Smooth muscle cell (in vitro differentiated cells): ENCODE measurements at regions not wholly inside any gene's neighbourhood (a gene's known extent, or its start where the extent isn't known, plus 50 kb on each side); places are given as distances from the start of the nearest gene placed in this dataset.

ENCODE experiments used
- DNase-seq: peaks from one replicate; lab custom pipeline; 2025; ENCODE audit not compliant: unreplicated experiment; lab: John Stamatoyannopoulos, UW
- H2AFZ ChIP-seq: fragments of 200-600 bp; sonication (generic); 2 replicates; pipeline ENCODE4 v1.6.0; 2016; ENCODE audit warnings: antibody characterized with exemption, low read depth, mild to moderate bottlenecking
- H3F3A ChIP-seq: fragments of 200-600 bp; sonication (generic); 2 replicates; pipeline ENCODE4 v1.6.0; 2017; ENCODE audit warnings: antibody characterized with exemption, low read depth
- H3K27ac ChIP-seq: fragments of 200-600 bp; sonication (generic); 2 replicates; pipeline ENCODE4 v1.5.1; 2016; ENCODE audit warnings: low read depth, mild to moderate bottlenecking
- H3K27me3 ChIP-seq: fragments of 200-600 bp; sonication (generic); 2 replicates; pipeline ENCODE4 v1.6.1; 2016; ENCODE audit warnings: low read depth, mild to moderate bottlenecking
- H3K36me3 ChIP-seq: fragments of 200-600 bp; sonication (generic); 2 replicates; pipeline ENCODE4 v1.5.1; 2016; ENCODE audit warnings: low read depth
- H3K4me1 ChIP-seq: fragments of 200-600 bp; sonication (generic); 2 replicates; pipeline ENCODE4 v1.5.1; 2016; ENCODE audit warnings: low read depth
- H3K4me2 ChIP-seq: fragments of 200-600 bp; sonication (generic); 2 replicates; pipeline ENCODE4 v1.6.0; 2016; ENCODE audit warnings: mild to moderate bottlenecking
- H3K4me3 ChIP-seq: fragments of 200-600 bp; sonication (generic); 2 replicates; pipeline ENCODE4 v1.5.1; 2016; ENCODE audit warnings: mild to moderate bottlenecking
- H3K79me2 ChIP-seq: fragments of 200-600 bp; sonication (generic); 2 replicates; pipeline ENCODE4 v1.6.0; 2016; ENCODE audit warnings: low read depth, mild to moderate bottlenecking
- H3K9ac ChIP-seq: fragments of 200-600 bp; sonication (generic); 2 replicates; pipeline ENCODE4 v1.6.0; 2016; ENCODE audit warnings: low read depth
- H3K9me3 ChIP-seq: fragments of 200-600 bp; sonication (generic); replicated peaks from 2 replicates; pipeline ENCODE4 v1.5.1; 2016; ENCODE audit warnings: low read depth
- H4K20me1 ChIP-seq: fragments of 200-600 bp; sonication (generic); 2 replicates; pipeline ENCODE4 v1.6.0; 2016; ENCODE audit warnings: low read depth
- WGBS: methylation state at CpG from one replicate; pipeline ENCODE4 v1.1.7; 2016; ENCODE audit warnings: low lambda C conversion rate; 5-methylcytosine and 5-hydroxymethylcytosine counted together
- TF ChIP-seq, protein P1 (sequence below): fragments of 200-600 bp; sonication (generic); IDR thresholded peaks from 2 replicates; pipeline ENCODE4 v1.5.1; 2017; ENCODE audit warnings: borderline replicate concordance, mild to moderate bottlenecking, antibody characterized with exemption; ENCODE audit not compliant: insufficient read depth, poor library complexity, severe bottlenecking

DNA sequence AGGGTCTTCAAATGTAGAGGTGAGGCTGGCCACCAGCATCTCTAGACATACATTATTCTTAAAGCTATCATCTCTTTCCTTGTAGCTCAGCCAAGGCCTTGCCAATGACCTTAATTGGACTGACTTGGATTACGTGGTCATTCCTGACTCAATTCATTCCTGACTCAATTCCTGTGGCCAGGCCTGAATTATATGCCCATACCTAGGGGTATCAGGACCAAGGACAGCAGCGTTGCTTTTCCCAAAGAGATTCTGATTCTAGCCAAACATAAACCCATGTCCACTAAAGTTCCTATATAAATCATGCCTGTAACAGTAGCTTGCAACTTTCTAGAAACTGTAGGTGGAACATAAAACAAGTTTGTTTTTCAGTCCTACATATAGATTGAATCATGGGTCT is 231.7 kb downstream of the ARL6IP6 start:
- Histone ChIP-seq H3K4me1 (no peaks in the 10 kb centered on the region), H3F3A (no peaks in the 10 kb centered on the region), H3K27me3 (no peaks in the 10 kb centered on the region), H3K27ac (no peak overlapping the region), H4K20me1 (no peaks in the 10 kb centered on the region), H3K9ac (no peak overlapping the region), H3K4me2 (no peak overlapping the region), H3K36me3 (no peaks in the 10 kb centered on the region), H3K9me3 (no peaks in the 10 kb centered on the region), H2AFZ (no peak overlapping the region), H3K4me3 (no peak overlapping the region), H3K79me2 (no peaks in the 10 kb centered on the region)
- no peak for DNase-seq
- 41% methylated on average over 2 of the region's 2 CpGs for WGBS
- TF ChIP-seq, protein P1, sequence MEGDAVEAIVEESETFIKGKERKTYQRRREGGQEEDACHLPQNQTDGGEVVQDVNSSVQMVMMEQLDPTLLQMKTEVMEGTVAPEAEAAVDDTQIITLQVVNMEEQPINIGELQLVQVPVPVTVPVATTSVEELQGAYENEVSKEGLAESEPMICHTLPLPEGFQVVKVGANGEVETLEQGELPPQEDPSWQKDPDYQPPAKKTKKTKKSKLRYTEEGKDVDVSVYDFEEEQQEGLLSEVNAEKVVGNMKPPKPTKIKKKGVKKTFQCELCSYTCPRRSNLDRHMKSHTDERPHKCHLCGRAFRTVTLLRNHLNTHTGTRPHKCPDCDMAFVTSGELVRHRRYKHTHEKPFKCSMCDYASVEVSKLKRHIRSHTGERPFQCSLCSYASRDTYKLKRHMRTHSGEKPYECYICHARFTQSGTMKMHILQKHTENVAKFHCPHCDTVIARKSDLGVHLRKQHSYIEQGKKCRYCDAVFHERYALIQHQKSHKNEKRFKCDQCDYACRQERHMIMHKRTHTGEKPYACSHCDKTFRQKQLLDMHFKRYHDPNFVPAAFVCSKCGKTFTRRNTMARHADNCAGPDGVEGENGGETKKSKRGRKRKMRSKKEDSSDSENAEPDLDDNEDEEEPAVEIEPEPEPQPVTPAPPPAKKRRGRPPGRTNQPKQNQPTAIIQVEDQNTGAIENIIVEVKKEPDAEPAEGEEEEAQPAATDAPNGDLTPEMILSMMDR: no peak

DNA sequence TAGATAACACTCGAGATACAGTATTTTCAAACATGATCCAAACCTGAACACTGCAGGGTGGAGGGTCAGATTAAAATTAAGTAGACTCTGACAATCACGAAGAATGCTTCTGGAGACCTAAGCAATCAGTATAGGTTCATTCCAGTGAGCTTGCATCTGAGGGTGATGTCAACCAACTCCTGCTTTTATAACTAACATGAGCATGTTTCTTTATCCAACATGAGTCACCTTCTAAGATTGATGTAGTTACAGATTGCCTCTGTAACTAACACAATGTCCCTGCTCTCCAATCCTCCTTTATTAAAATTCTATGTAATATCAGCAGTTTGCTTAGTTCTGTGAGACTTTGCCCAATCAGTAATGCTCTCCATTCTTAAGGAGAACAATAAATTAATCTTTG is 225.7 kb downstream of the ARL6IP6 start:
- 78% methylated on average over 2 of the region's 2 CpGs for WGBS
- H3K36me3 ChIP-seq: no peaks in the 10 kb centered on the region
- H3K4me3 ChIP-seq: no peak overlapping the region
- H3K27ac ChIP-seq: no peak overlapping the region
- H4K20me1 ChIP-seq: no peaks in the 10 kb centered on the region
- H3F3A ChIP-seq: no peaks in the 10 kb centered on the region
- H3K4me2 ChIP-seq: no peak overlapping the region
- no peaks in the 10 kb centered on the region for H3K27me3 ChIP-seq
- TF ChIP-seq, protein P1: no peak
- no peak overlapping the region for H3K9ac ChIP-seq
- no peaks in the 10 kb centered on the region for H3K79me2 ChIP-seq
- H2AFZ ChIP-seq: no peak overlapping the region
- no peaks in the 10 kb centered on the region for H3K4me1 ChIP-seq
- no peak for DNase-seq
- no peaks in the 10 kb centered on the region for H3K9me3 ChIP-seq

DNA sequence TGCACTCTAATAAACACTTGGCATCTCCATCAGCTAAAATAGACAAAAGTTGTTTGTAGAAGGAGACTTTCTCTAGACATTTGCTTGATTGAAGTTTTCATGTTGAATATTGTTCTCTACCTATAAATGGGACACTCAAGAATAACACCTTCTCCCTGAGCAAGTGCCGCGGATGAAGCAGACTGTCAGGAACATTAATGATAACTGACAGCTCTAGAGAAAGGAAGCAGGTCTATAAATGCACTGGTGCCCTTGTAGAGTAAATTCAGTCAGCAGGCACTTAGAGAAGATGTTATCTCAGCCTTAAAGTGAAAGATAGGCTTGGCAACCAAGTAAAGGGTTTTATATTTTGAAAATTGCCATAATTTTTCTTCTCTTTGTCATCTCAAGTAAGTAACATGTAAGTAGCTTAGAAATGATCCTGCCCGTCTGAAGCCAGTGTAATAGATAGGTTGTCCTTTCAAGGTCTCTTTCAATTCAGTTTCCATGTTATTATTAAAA is 224.6 kb downstream of the ARL6IP6 start:
- Histone ChIP-seq H2AFZ (no peak overlapping the region), H3K79me2 (no peaks in the 10 kb centered on the region), H3K9me3 (no peaks in the 10 kb centered on the region), H3K27ac (no peak overlapping the region), H3K4me2 (no peak overlapping the region), H3K27me3 (no peaks in the 10 kb centered on the region), H3F3A (no peaks in the 10 kb centered on the region), H3K4me3 (no peak overlapping the region), H3K9ac (no peak overlapping the region), H3K36me3 (no peaks in the 10 kb centered on the region), H3K4me1 (no peaks in the 10 kb centered on the region), H4K20me1 (no peaks in the 10 kb centered on the region)
- 66% methylated on average over 3 of the region's 3 CpGs for WGBS
- no peak for DNase-seq
- TF ChIP-seq, protein P1: no peak

DNA sequence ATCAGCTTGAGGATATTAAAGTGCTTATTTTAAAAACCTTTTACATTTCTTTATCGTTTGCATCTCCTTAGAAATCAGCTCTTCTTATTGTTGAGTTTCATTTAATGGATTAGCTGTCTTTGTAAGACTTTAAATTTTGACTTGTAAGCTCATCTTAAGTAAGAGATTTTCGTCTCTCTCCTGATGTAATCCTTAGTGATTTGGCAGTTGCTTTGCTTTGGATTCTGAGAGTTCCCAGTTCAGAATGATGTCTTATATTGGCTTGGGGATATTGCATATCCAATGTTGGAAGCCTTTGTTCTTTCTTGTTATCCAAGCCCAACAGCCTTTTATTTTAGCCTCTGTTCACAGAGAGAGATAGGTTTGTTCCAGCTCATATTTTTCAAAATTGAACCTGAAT is 212.1 kb downstream of the ARL6IP6 start:
- no peak for DNase-seq
- no peak overlapping the region for H3K27ac ChIP-seq
- 86% methylated on average over 2 of the region's 2 CpGs for WGBS
- H3K9ac ChIP-seq: no peak overlapping the region
- TF ChIP-seq, protein P1: no peak
- H3K4me2 ChIP-seq: no peak overlapping the region
- H3K36me3 ChIP-seq: no peaks in the 10 kb centered on the region
- no peaks in the 10 kb centered on the region for H4K20me1 ChIP-seq
- no peak overlapping the region for H2AFZ ChIP-seq
- H3K27me3 ChIP-seq: no peaks in the 10 kb centered on the region
- no peaks in the 10 kb centered on the region for H3K9me3 ChIP-seq
- no peaks in the 10 kb centered on the region for H3K4me1 ChIP-seq
- no peak overlapping the region for H3K4me3 ChIP-seq
- no peaks in the 10 kb centered on the region for H3K79me2 ChIP-seq
- no peaks in the 10 kb centered on the region for H3F3A ChIP-seq
